Thoracic aorta (tissue), 2 donors: ENCODE measurements at regions not wholly inside any gene's neighbourhood (a gene's known extent, or its start where the extent isn't known, plus 50 kb on each side); places are given as distances from the start of the nearest gene placed in this dataset.

Experiments used
- ATAC-seq: fragments of 150-250 bp; one replicate; pipeline ENCODE4 v1.8.0; 2017; ENCODE audit warnings: low read depth; ENCODE audit not compliant: insufficient number of reproducible peaks, low FRiP score
- DNase-seq: peaks from one replicate; pipeline ENCODE4 v3.0.0-alpha.2; 2020; ENCODE audit warnings: low spot score
- H3K27ac ChIP-seq, 2 donors: fragments of 200-600 bp; sonication (generic); 1 replicate in 1 of 2; 2 replicates in 1 of 2; pipeline ENCODE4 v1.5.1; 2016; ENCODE audit warnings: mild to moderate bottlenecking in 2 of 2, moderate library complexity in 2 of 2
- H3K27me3 ChIP-seq: fragments of 200-600 bp; sonication (generic); replicated peaks from 2 replicates; pipeline ENCODE4 v1.6.0; 2016; ENCODE audit warnings: mild to moderate bottlenecking; ENCODE audit not compliant: insufficient read depth
- H3K36me3 ChIP-seq: fragments of 200-600 bp; sonication (generic); one replicate; pipeline ENCODE4 v1.5.1; 2016
- H3K4me1 ChIP-seq, 2 donors: fragments of 200-600 bp; sonication (generic); 1 replicate in 1 of 2; 2 replicates in 1 of 2; pipeline versions ENCODE4 v1.5.1 to v1.6.0; 2016; ENCODE audit warnings: low read depth in 2 of 2, mild to moderate bottlenecking in 1 of 2; ENCODE audit not compliant: control insufficient read depth in 1 of 2
- H3K4me3 ChIP-seq: fragments of 200-600 bp; sonication (generic); 2 replicates; pipeline ENCODE4 v1.5.1; 2016; ENCODE audit warnings: mild to moderate bottlenecking
- H3K9me3 ChIP-seq: fragments of 200-600 bp; sonication (generic); 2 replicates; pipeline ENCODE4 v1.5.1; 2016
- CTCF ChIP-seq: fragments of 200-600 bp; sonication (generic); IDR thresholded peaks from one replicate; pipeline ENCODE4 v1.5.1; 2019; ENCODE audit warnings: antibody characterized with exemption

GRCh38 chrX:116667346-116668134 is 204.8 kb upstream of the CT83 start:
- Histone ChIP-seq H3K4me1 (no peaks in the 10 kb centered on the region), H3K4me3 (no peak overlapping the region), H3K27ac (no peak overlapping the region), H3K27me3 (no peaks in the 10 kb centered on the region), H3K9me3 (no peaks in the 10 kb centered on the region), H3K36me3 (no peaks in the 10 kb centered on the region)
- no peak for ATAC-seq
- no peak for DNase-seq
- TF ChIP-seq CTCF = no peak

- no peaks in the 10 kb centered on the region for H3K36me3 ChIP-seq
- ATAC-seq (no peak), DNase-seq (no peak)
- no peak for TF ChIP-seq CTCF
- H3K27ac ChIP-seq = no peak overlapping the region
- no peak overlapping the region for H3K4me3 ChIP-seq
- H3K27me3 ChIP-seq = no peaks in the 10 kb centered on the region
- H3K9me3 ChIP-seq = no peaks in the 10 kb centered on the region
- no peaks in the 10 kb centered on the region for H3K4me1 ChIP-seq
Observed at GRCh38 chrX:116657071-116657470, 194.3 kb upstream of the CT83 start.

DNA sequence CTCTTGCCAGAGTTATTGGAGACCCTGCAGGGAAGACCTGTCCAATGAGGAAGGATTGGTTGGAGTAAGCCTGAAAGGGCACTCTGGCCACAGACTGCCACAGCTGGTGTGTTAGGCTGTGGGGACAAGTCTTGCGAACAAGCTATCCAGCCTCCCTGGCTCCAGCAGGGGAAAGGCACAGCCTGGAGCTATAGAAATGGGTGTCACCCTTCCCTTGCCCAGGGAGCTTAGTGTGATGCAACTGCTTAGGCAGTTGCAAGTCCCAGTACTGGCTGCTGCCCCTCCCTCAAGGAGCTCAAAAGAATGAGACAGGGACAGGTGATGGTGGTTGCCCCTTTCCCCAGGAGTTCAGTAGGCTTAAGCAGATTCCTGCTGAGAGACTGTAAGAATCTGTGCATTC is 165.7 kb upstream of the CT83 start:
- Histone ChIP-seq H3K9me3 (no peaks in the 10 kb centered on the region), H3K4me1 (no peaks in the 10 kb centered on the region), H3K36me3 (no peaks in the 10 kb centered on the region), H3K27me3 (no peaks in the 10 kb centered on the region), H3K27ac (no peak overlapping the region), H3K4me3 (no peak overlapping the region)
- ATAC-seq = no peak
- no peak for TF ChIP-seq CTCF
- DNase-seq = no peak

DNA sequence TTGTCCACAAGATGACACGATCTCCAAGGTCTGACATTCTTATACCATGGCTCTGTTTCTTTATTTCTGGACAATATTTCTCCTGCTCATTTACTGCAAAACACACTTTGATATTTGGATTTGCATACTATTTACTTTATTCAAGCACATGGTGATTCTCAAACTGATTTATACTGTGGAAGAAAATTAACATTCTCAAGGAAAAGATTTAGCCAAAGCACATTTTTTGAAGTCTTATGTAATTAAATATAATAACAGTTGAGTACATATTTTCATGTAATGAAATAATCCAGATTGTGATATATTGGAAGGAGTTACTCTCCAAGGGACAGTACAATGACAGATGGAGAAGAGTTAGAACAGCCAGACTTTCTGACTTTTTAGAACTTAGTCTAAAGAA is 155.8 kb upstream of the CT83 start:
- Histone ChIP-seq H3K27me3 (no peaks in the 10 kb centered on the region), H3K36me3 (no peaks in the 10 kb centered on the region), H3K4me1 (no peaks in the 10 kb centered on the region), H3K27ac (no peak overlapping the region), H3K4me3 (no peak overlapping the region), H3K9me3 (no peaks in the 10 kb centered on the region)
- no peak for TF ChIP-seq CTCF
- DNase-seq (no peak), ATAC-seq (no peak)

DNA sequence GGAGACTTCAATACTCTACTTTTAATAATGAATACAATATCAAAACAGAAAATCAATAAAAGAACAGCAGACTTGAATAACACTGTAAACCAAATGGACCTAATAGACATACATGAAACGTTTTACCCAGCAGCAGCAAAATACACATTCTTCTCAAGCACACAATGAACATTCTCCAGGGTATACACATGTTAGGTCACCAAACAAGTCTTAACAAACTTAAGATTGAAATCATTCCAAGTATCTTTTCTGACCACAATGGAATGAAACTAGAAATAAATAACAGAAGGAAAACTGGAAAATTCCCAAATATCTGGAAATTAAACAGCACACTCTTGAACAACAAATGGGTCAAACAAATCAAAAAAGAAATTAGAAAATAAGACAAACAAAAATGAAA is 145.0 kb upstream of the CT83 start:
- H3K4me1 ChIP-seq = no peaks in the 10 kb centered on the region
- H3K27me3 ChIP-seq = no peaks in the 10 kb centered on the region
- no peak for TF ChIP-seq CTCF
- H3K4me3 ChIP-seq = no peak overlapping the region
- no peaks in the 10 kb centered on the region for H3K9me3 ChIP-seq
- ATAC-seq (no peak), DNase-seq (no peak)
- H3K36me3 ChIP-seq = no peaks in the 10 kb centered on the region
- H3K27ac ChIP-seq = no peak overlapping the region
